ENCODE measurements at regions not wholly inside any gene's neighbourhood (a gene's known extent, or its start where the extent isn't known, plus 50 kb on each side); places are given as distances from the start of the nearest gene placed in this dataset.

DNA sequence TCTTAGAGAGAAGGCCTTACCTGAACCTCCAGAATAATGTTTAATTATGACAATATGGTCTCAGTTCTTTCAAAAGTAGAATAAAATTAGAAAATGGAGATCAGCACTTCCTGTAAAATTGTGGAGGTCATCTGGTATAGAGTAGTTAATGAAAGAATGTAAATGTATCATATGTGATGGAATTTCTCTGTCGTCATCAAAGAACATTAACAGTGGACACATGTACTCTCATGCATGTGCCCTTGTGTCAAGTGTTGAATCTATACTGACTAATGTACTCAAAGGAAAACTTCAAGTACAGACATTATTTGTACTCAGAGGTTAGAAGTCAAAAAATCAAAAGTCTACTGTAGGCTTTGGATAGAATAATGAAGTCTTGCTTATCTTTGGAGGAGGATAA, 129.2 kb upstream of the MYOCD start:
- TF ChIP-seq POLR2A (IDR thresholded peaks at IDR 0.05) (no peak), POLR2AphosphoS5 (IDR thresholded peaks at IDR 0.05) (no peak), EP300 (IDR thresholded peaks at IDR 0.05) (no peak)
- TF ChIP-seq, protein P1, sequence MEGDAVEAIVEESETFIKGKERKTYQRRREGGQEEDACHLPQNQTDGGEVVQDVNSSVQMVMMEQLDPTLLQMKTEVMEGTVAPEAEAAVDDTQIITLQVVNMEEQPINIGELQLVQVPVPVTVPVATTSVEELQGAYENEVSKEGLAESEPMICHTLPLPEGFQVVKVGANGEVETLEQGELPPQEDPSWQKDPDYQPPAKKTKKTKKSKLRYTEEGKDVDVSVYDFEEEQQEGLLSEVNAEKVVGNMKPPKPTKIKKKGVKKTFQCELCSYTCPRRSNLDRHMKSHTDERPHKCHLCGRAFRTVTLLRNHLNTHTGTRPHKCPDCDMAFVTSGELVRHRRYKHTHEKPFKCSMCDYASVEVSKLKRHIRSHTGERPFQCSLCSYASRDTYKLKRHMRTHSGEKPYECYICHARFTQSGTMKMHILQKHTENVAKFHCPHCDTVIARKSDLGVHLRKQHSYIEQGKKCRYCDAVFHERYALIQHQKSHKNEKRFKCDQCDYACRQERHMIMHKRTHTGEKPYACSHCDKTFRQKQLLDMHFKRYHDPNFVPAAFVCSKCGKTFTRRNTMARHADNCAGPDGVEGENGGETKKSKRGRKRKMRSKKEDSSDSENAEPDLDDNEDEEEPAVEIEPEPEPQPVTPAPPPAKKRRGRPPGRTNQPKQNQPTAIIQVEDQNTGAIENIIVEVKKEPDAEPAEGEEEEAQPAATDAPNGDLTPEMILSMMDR (IDR thresholded peaks at IDR 0.05) = no peak
